HG02763 (cell line): ENCODE measurements at regions not wholly inside any gene's neighbourhood (a gene's known extent, or its start where the extent isn't known, plus 50 kb on each side); places are given as distances from the start of the nearest gene placed in this dataset.

Source experiments
- ATAC-seq: cut with Tn5 transposase; IDR thresholded peaks from one replicate; pipeline ENCODE4 v1.9.1; 2021; ENCODE audit warnings: mild to moderate bottlenecking, moderate library complexity; ENCODE audit not compliant: unreplicated experiment

GRCh38 chr13:26967119-26968038, 204.2 kb downstream of the USP12 start:
- ATAC-seq: no peak

DNA sequence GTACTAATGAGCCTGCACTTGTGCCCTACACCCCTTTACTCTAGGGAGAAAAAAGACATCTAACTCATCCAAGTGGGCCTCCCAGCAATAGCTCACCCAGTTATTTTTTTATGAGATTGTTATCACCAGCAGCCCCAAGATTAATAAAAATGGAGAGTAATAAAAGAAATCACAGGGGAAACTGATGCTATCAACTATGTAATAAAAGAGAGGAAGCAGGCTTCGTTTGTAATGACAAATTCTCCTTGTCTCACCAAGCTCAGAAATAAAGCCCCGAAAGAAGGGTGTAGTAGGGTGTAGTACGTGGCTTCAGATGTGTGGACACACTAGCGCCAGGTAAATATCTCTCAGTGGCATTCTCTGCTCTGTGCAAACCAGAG, 204.9 kb downstream of the USP12 start:
- ATAC-seq: no peak

DNA sequence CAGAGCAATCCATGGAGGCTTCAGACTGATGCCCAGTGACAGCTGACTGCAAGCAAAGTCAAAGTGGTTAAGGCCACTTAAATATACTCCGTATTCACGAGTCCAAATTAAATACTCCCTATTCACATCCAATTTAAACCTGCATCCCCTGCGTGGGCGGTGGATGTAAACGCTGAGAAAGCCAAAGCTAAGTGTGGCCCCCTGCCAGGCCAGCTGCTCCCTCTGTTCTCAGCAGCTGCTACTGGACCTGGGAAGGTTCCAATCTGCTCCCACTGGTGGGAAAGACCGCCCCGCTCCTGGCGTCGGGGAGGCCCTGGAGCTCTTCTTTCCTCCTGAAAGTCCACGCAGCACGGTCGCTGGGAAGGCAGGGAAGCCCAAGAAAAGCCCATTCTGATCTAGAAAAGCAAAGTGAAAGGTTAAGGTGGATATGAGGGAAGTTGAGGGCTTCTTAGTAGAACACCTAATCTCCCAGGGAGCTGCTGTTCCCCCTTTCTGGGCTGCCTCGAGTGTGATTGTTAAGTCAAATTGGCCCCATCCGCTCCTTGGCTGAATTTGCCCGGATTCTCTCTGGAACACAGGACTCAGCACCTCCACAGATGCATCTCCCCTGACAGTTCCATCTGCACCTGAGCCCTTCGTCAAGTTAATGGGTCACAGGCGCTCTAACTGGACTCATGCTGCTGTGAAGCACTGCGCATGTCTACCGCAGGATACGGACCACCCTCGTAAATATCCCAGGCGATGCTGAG, 205.5 kb downstream of the USP12 start:
- ATAC-seq: no peak

DNA sequence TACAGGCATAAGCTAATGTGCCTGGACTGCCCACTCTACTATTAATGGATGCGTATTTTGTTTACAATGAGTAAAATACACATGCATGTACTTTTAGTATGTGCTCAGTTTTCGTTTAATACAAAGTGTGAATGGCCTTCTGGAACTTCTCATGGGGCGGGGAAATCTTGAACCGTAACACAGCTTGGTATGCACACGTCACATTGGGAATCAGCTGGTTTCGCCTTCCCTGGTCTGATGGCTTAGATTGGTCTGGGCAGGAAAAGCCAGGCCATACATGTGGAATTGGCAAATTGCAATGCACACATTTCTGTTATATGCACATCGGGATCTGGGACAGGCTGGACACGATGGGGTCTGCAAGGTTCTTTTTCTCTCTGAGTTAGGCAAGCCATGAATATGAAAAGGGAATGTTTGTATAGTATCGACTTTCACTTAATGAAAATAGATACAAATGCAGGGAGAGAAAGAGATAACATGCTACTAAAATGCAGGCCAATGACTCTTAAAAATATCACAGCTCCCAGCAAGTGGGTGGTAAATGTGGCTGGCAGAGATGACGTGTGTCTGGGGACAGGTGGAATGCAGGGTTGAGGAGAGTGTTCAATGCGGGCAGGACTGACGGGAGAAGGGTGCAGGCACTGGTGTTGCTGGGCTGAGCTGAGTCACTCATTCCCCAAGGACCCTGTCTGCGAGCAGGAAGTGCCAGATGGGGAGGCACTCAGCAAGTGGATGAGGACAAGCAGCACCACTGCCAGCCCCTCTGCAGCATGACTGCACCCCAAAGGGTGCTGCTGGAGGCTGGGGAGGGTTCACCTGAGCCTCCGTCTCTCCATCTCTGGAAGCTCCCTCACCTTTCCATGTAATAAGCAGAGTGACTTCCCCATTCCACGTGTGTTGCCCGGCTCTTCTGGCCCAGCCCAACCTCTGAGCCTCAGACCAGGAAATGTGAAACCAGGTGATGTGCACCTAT, 204.0 kb upstream of the GPR12 start:
- no peak for ATAC-seq

DNA sequence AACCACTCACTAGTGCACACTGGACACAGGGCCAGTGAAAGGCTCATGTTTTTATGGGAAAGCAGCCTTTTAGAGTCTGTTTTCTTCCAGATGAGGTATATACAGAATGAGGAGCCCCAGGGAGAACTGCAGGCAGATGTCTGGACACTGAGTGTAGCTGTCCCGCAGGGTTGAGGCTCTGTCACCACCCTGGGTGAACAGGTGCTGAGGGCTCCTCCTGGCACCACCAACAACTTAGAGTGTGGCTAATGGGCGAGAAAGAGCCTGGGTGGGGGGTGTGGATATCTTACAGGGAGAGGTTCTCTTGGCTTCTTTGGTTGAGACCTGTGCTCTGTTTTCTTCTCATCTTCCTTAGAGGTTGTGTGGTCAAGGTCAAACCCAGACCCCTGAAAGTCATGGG, 202.1 kb upstream of the GPR12 start:
- no peak for ATAC-seq

GRCh38 chr13:26961890-26962615, 201.5 kb upstream of the GPR12 start:
- no peak for ATAC-seq

GRCh38 chr13:26957182-26957581, 196.6 kb upstream of the GPR12 start:
- ATAC-seq: no peak

GRCh38 chr13:26956522-26957142, 196.0 kb upstream of the GPR12 start:
- no peak for ATAC-seq

GRCh38 chr13:26954976-26955375, 194.4 kb upstream of the GPR12 start:
- ATAC-seq: no peak

- no peak for ATAC-seq
These were observed 192.7 kb upstream of the GPR12 start for GRCh38 chr13:26953291-26953690.

DNA sequence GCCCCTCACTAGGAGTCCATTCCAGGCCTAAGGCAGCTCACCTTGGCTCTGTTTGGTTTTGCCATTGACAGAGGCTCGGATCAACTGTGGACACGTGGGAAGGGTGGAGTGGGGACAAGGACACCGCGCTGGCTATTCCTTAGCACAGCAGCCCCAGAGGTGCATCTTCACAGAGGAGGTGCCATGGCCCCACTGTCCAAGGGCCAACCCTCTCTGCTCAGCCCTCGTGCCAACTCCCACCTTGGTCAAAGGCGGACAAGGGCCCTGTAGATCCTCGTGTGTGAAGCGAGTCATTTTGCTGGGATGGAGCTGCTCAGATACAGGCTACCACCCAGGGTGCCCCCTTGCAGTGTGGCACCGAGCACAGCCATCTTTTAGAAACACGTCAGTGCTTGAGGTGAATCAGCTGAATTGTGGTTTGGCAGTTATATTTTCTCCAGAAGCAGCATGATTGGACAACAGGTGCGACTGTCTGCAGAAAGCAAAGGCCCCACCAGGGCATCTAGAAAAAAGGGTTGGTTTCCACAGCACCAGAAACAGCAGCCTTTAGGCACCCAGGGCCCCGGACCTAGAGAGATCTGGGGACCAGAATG, 192.1 kb upstream of the GPR12 start:
- no peak for ATAC-seq

DNA sequence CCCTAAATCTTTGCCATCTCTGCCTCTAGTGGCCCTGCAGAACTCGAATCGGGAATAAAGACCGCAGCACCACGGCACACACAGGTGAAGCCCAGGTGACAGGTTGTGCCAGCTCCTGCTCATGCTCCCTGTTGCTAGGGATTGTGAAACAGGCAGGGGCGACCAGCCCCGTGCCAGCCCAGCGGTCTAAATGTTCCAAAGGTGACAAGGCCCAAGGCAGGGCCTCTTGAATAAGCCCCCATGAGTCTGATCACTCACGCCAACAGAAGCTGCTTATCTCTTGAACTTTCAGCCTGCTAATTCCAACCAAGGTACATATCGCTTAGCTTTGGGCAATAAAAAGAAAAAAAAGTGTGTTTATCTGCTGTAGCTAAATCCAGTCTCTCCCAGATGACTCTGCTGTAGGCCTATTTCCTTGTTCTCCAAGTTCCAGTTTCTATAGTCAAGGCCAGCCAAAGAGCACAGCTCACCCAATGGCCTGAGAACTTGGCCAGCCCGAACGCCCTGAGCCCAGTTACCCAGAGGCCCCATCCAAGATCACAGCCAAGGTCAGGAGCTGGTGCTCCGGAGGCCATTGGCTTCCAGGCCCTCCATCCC, 191.1 kb upstream of the GPR12 start:
- no peak for ATAC-seq

DNA sequence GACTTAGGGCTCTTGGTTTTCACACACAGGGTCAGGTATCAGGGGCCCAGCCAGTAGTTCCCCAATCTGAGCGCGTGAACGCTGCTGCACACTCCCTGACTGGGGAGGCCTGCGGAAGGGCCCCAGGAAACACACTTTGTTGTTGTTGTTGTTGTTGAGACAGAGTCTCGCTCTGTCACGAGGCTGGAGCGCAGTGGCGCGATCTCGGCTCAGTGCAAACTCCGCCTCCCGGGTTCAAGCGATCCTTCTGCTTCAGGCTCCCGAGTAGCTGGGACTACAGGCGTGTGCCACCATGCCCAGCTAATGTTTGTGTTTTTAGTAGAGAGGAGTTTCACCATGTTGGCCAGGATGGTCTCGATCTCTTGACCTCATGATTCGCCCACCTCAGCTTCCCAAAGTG, 190.4 kb upstream of the GPR12 start:
- ATAC-seq: no peak

GRCh38 chr13:26950546-26950945, 190.0 kb upstream of the GPR12 start:
- no peak for ATAC-seq

GRCh38 chr13:26949701-26950502, 189.3 kb upstream of the GPR12 start:
- no peak for ATAC-seq

DNA sequence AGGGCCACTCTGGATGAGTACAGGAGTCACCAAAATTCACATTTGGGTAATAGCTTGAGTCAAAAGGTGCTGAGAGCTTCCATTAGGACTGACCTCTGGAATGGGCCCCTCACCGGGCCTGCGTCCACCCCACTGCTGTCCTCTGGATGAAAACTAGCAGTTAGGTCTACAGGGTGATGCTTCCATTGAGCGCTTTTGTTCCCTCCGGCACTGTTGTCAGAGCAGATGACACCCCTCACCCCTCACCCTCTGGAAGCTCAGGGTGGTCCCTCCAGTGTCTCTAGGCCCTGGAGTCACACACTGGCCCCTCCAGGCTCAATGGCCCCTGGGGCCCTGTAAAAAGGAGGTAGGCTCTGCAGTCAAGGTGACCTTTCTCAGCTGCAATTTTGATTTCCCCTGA, 187.8 kb upstream of the GPR12 start:
- no peak for ATAC-seq

GRCh38 chr13:26946684-26947343, 186.2 kb upstream of the GPR12 start:
- no peak for ATAC-seq

- ATAC-seq: no peak
These were observed 183.2 kb upstream of the GPR12 start for GRCh38 chr13:26943748-26944147.
